ENCODE measurements at regions not wholly inside any gene's neighbourhood (a gene's known extent, or its start where the extent isn't known, plus 50 kb on each side); places are given as distances from the start of the nearest gene placed in this dataset.
"Not testable (repeated sequence)": the region's sequence is repeated elsewhere in the genome, so short reads cannot be mapped to it uniquely, and the experiment has no call there.

DNA sequence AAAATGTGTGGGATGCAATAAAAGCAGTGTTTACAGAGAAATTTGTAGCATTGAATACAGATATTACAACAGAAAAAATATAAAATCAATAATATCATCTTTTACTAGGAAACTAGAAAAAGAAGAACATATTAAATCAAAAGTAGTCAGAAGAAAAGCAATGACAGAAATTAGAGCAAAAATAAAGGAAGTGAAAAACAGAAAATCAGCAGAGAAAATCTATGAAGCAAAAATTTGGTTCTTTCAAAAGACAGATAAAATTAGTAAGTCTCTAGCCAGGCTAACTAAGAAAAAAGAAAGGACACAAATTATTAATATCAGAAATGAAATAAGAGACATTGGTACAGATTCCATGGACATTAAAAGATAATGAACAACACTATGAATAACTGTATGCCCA lies 212.0 kb upstream of the MGAT5 start:
- ChIA-PET CTCF (no interaction called here), POLR2A (no interaction called here)
- no peak for DNase-seq (ENCODE audit: extremely low spot score)
- TF ChIP-seq ELF4 (IDR thresholded peaks at IDR 0.05) (no peak), CTBP1 (IDR thresholded peaks at IDR 0.05; ENCODE audit: borderline replicate concordance) (no peak), FOXA1 (IDR thresholded peaks at IDR 0.05) (no peak), TARDBP (IDR thresholded peaks at IDR 0.05) (no peak), L3MBTL2 (conservative IDR thresholded peaks at IDR 0.05) (no peak), ZNF384 (IDR thresholded peaks at IDR 0.05) (no peak), HDGF (IDR thresholded peaks at IDR 0.05; ENCODE audit: borderline replicate concordance) (no peak), FOXM1 (IDR thresholded peaks at IDR 0.05; ENCODE audit: borderline replicate concordance) (no peak), FOXK2 (IDR thresholded peaks at IDR 0.05) (no peak), SUZ12 (IDR thresholded peaks at IDR 0.05) (no peak)

DNA sequence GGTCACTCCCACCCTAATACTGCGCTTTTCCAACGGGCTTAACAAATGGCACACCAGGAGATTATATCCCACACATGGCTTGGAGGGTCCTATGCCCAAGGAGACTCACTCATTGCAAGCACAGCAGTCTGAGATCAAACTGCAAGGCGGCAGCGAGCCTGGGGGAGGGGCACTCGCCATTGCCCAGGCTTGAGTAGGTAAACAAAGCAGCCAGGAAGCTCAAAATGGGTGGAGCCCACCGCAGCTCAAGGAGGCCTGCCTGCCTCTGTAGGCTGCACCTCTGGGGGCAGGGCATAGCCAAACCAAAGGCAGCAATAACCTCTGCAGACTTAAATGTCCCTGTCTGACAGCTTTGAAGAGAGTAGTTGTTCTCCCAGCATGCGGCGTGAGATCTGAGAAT lies 210.8 kb upstream of the MGAT5 start:
- POLR2A ChIA-PET; DNase-seq (ENCODE audit: extremely low spot score); CTCF ChIA-PET: not testable (repeated sequence)

DNA sequence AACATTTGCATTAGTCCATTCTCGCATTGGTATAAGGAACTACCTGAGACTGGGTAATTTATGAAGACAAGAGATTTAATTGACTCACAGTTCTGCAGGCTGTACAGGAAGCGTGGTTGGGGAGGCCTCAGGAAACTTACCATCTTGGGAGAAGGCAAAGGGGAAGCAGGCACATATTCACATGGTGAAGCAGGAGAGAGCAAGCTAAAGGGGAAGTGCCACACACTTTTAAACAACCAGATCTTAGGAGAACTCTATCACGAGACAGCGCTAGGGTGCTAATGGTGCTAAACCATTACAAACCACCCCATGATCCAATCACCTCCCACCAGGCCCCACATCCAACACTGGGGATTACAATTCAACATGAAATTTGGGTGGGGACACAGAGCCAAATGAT lies 201.7 kb upstream of the MGAT5 start:
- TF ChIP-seq ELF4 (IDR thresholded peaks at IDR 0.05) (no peak), NFRKB (IDR thresholded peaks at IDR 0.05) (no peak), L3MBTL2 (conservative IDR thresholded peaks at IDR 0.05) (no peak), LEF1 (IDR thresholded peaks at IDR 0.05; ENCODE audit: borderline replicate concordance) (no peak), FOXK2 (IDR thresholded peaks at IDR 0.05) (no peak), CTBP1 (IDR thresholded peaks at IDR 0.05; ENCODE audit: borderline replicate concordance) (no peak)
- ChIA-PET CTCF (no interaction called here), POLR2A (no interaction called here)
- DNase-seq (ENCODE audit: extremely low spot score) = no peak

DNA sequence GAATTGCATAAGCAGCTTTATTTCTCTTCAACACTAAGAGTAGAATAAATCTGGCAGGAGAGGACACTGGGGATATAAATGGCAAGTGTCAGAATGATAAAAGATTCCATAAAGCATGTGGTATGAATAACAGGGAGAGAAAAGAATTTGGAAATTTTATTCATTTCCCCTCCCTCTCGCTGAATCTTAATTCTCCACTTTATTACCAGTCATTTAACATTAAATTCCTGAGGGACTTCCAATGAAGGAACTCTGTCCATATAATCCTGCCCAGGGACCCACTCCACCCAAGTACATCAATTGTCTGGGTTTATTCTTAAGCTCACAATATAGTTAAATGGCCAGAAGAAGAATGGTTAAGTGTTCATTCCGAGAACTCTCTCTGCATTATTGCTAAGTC lies 197.7 kb upstream of the MGAT5 start:
- TF ChIP-seq FOXA1 (IDR thresholded peaks at IDR 0.05) = no peak
- no peak for TF ChIP-seq FOXM1 (IDR thresholded peaks at IDR 0.05; ENCODE audit: borderline replicate concordance)
- TF ChIP-seq ARNT (IDR thresholded peaks at IDR 0.05) = no peak
- TF ChIP-seq L3MBTL2 (conservative IDR thresholded peaks at IDR 0.05) = no peak
- TF ChIP-seq LEF1 (IDR thresholded peaks at IDR 0.05; ENCODE audit: borderline replicate concordance) = no peak
- no peak for TF ChIP-seq HDGF (IDR thresholded peaks at IDR 0.05; ENCODE audit: borderline replicate concordance)
- no peak for TF ChIP-seq BHLHE40 (IDR thresholded peaks at IDR 0.05; ENCODE audit: borderline replicate concordance)
- no peak for TF ChIP-seq NFRKB (IDR thresholded peaks at IDR 0.05)
- TF ChIP-seq SUZ12 (IDR thresholded peaks at IDR 0.05) = no peak
- no peak for TF ChIP-seq ZNF384 (IDR thresholded peaks at IDR 0.05)
- TF ChIP-seq CTBP1 (IDR thresholded peaks at IDR 0.05; ENCODE audit: borderline replicate concordance) = no peak
- TF ChIP-seq TARDBP (IDR thresholded peaks at IDR 0.05) = no peak
- TF ChIP-seq, protein P1, sequence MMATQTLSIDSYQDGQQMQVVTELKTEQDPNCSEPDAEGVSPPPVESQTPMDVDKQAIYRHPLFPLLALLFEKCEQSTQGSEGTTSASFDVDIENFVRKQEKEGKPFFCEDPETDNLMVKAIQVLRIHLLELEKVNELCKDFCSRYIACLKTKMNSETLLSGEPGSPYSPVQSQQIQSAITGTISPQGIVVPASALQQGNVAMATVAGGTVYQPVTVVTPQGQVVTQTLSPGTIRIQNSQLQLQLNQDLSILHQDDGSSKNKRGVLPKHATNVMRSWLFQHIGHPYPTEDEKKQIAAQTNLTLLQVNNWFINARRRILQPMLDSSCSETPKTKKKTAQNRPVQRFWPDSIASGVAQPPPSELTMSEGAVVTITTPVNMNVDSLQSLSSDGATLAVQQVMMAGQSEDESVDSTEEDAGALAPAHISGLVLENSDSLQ (IDR thresholded peaks at IDR 0.05) = no peak
- no peak for TF ChIP-seq SP1 (IDR thresholded peaks at IDR 0.05)
- no peak for TF ChIP-seq ELF4 (IDR thresholded peaks at IDR 0.05)
- no peak for TF ChIP-seq FOXK2 (IDR thresholded peaks at IDR 0.05)
- CTCF ChIA-PET = no interaction called here
- DNase-seq (ENCODE audit: extremely low spot score) = no peak
- POLR2A ChIA-PET = no interaction called here

DNA sequence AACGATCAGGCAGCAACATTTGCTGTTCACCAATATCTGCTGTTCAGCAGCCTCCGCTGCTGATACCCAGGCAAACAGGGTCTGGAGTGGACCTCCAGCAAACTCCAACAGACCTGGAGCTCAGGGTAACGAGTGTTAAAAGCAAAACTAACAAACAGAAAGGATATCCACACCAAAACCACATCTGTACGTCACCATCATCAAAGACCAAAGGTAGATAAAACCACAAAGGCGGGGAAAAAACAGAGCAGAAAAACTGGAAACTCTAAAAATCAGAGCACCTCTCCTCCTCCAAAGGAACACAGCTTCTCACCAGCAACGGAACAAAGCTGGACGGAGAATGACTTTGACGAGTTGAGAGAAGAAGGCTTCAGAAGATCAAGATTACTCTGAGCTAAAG lies 192.8 kb upstream of the MGAT5 start:
- POLR2A ChIA-PET; DNase-seq (ENCODE audit: extremely low spot score); CTCF ChIA-PET: not testable (repeated sequence)

DNA sequence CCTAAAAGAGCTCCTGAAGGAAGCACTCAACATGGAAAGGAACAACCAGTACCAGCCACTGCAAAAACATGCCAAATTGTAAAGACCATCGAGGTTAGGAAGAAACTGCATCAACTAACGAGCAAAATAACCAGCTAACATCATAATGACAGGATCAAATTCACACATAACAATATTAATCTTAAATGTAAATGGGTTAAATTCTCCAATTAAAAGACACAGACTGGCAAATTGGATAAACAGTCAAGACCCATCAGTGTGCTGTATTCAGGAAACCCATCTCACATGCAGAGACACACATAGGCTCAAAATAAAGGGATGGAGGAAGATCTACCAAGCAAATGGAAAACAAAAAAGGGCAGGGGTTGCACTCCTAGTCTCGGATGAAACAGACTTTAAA lies 191.6 kb upstream of the MGAT5 start:
- CTCF ChIA-PET; DNase-seq (ENCODE audit: extremely low spot score); POLR2A ChIA-PET: not testable (repeated sequence)

DNA sequence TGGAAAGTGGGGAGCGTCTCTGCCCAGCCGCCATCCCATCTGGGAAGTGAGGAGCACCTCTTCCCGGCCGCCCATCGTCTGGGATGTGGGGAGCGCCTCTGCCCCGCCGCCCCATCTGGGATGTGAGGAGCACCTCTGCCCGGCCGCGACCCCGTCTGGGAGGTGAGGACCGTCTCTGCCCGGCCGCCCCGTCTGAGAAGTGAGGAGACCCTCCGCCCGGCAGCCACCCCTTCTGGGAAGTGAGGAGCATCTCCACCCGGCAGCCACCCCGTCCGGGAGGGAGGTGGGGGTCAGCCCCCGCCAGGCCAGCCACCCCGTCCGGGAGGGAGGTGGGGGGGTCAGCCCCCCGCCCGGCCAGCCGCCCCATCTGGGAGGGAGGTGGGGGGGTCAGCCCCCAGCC lies 190.0 kb upstream of the MGAT5 start:
- POLR2A ChIA-PET; DNase-seq (ENCODE audit: extremely low spot score): not testable (repeated sequence)
- CTCF ChIA-PET = interaction anchor here (0.6 kb wide), 1 partner anchor 388 kb away, joined by 3 read pairs; no protein-coding TSS in a partner anchor

DNA sequence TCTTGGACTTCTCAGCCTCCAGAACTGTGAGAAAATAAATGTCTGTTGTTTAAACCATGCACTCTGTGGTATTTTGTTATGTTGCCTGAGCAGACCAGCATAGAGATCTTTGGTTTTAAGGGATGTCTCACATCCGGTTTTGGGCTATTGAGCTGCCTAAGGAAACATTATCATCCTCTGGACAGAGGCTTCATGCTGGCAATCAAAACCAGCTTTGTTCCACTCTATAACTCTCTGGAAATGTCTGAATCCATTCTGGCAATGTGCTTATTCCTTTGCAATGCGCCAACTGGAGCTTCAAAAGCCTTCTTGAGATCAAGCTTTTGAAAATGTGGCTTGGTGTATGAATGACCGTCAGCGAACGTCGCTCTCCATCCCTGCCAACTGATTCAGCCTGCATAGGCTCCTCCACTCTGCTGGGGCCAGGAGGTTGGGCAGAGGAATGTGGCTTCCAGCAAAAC lies 183.6 kb upstream of the MGAT5 start:
- TF ChIP-seq ELF4 (IDR thresholded peaks at IDR 0.05) (no peak), CTBP1 (IDR thresholded peaks at IDR 0.05; ENCODE audit: borderline replicate concordance) (no peak), NFRKB (IDR thresholded peaks at IDR 0.05) (no peak)
- CTCF ChIA-PET = no interaction called here
- POLR2A ChIA-PET = no interaction called here
- no peak for DNase-seq (ENCODE audit: extremely low spot score)

DNA sequence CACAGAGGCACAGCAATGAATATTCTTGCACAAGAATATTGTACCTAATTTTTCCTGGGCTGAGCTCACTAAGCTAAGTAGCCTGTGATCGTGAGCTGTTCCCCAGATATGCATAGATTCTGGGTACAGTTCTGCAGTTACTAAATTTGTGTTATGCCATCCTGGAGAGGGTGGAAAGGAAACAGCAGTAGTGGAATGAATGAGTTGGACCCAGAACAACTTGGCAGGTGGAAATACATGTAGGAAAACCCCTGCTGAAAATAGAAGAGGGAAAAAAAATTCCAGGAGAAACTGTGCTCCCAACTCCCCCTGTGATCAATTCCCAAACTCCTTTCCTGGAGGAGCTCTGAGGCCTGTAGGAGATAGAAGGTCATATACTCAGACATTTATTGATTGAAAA lies 181.5 kb upstream of the MGAT5 start:
- ChIA-PET POLR2A (no interaction called here), CTCF (interaction anchor here (0.6 kb wide), 1 partner anchor 339 kb away, joined by 3 read pairs; no protein-coding TSS in a partner anchor)
- TF ChIP-seq BHLHE40 (IDR thresholded peaks at IDR 0.05; ENCODE audit: borderline replicate concordance) (no peak), HDGF (IDR thresholded peaks at IDR 0.05; ENCODE audit: borderline replicate concordance) (no peak), ZNF384 (IDR thresholded peaks at IDR 0.05) (no peak)

DNA sequence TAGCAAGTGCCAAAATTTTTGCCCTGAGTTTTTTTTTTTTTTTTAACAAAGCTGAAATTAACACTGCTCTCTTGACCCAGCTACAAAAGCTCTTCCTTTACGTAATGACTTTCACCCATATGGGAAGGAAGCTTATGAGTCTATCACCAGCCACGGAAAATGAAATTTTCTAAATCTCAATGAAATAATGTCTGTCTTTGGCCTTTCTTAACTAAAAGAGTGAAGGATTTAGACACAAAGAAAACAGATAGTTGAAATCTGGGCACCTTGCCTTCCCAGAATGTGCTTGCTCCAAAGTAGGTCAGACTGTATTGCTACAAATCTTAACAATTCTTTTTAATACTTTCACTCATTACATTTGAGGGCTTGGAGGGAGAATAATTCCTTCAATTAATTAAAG lies 180.8 kb upstream of the MGAT5 start:
- CTCF ChIA-PET = interaction anchor here (0.6 kb wide), 2 partner anchors 338 to 566 kb away, joined by 3 to 5 read pairs; no protein-coding TSS in a partner anchor
- no peak for DNase-seq (ENCODE audit: extremely low spot score)
- POLR2A ChIA-PET = no interaction called here

More for the DNA sequence above, 181.5 kb upstream of the MGAT5 start:
- no peak for DNase-seq (ENCODE audit: extremely low spot score)

More for the DNA sequence above, 180.8 kb upstream of the MGAT5 start:
- TF ChIP-seq SUZ12 (IDR thresholded peaks at IDR 0.05) = no peak
- TF ChIP-seq SP1 (IDR thresholded peaks at IDR 0.05) = no peak
- TF ChIP-seq L3MBTL2 (conservative IDR thresholded peaks at IDR 0.05) = no peak
- TF ChIP-seq, protein P1 (IDR thresholded peaks at IDR 0.05) = no peak
- no peak for TF ChIP-seq ZNF384 (IDR thresholded peaks at IDR 0.05)
- TF ChIP-seq HDGF (IDR thresholded peaks at IDR 0.05; ENCODE audit: borderline replicate concordance) = no peak
- TF ChIP-seq BHLHE40 (IDR thresholded peaks at IDR 0.05; ENCODE audit: borderline replicate concordance) = no peak
- no peak for TF ChIP-seq FOXA1 (IDR thresholded peaks at IDR 0.05)
- no peak for TF ChIP-seq ELF4 (IDR thresholded peaks at IDR 0.05)
- no peak for TF ChIP-seq NFRKB (IDR thresholded peaks at IDR 0.05)
- no peak for TF ChIP-seq TARDBP (IDR thresholded peaks at IDR 0.05)
- no peak for TF ChIP-seq FOXK2 (IDR thresholded peaks at IDR 0.05)
- no peak for TF ChIP-seq CTBP1 (IDR thresholded peaks at IDR 0.05; ENCODE audit: borderline replicate concordance)
